UCSD-AML1 (cell line): ENCODE measurements at regions not wholly inside any gene's neighbourhood (a gene's known extent, or its start where the extent isn't known, plus 50 kb on each side); places are given as distances from the start of the nearest gene placed in this dataset.

ENCODE experiments used
- DNase-seq: peaks from one replicate; lab custom pipeline; 2025; ENCODE audit not compliant: unreplicated experiment; lab: John Stamatoyannopoulos, UW

DNA sequence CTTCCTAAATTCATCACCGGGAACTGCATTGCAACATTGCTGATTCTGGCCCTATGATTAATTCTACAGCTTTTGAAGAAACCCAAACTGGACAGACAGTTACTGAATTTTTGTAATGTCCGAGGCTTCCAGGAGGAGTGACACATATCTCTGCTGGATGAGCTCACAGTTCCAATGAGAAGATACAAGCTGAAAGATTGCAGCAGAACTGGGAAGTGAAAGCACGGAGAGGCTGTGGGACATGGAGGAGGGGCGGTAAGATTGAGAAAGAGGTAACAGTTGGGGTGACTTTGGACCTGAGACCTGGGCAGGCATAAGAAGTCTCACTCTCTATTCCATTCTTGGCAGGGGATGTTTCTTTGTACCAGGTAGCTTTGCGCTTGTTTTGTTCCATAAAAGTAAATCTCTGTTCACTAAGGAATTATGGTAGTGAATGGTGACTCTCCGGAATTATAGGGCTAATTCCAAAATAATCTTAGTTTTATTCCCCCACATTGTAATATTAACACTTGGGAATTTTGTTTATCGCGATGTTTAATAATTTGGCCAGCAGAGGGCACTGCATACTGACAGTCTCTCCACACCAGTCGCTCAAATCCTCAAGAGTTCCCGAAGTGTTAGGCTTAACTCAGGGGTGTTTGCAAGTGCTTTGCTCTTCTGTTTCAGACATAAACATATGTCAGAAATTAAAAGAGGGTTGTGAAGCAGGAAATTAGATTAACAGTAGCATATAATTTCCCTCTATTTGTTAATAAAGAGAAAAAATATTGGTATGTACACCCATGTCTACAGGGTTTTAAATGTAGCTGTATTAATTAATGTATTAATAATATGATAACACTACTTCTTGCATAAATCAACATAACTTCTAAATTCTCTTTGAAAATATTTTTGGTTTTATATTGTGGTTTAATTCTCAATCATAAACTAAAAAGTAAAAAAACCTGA, 201.4 kb downstream of the SOCS6 start:
- no peak for DNase-seq

GRCh38 chr18:70489571-70489970, 200.7 kb downstream of the SOCS6 start:
- DNase-seq = no peak

- peak; percentile 62 for DNase-seq
These were observed 181.1 kb downstream of the SOCS6 start for GRCh38 chr18:70469916-70470315.

DNA sequence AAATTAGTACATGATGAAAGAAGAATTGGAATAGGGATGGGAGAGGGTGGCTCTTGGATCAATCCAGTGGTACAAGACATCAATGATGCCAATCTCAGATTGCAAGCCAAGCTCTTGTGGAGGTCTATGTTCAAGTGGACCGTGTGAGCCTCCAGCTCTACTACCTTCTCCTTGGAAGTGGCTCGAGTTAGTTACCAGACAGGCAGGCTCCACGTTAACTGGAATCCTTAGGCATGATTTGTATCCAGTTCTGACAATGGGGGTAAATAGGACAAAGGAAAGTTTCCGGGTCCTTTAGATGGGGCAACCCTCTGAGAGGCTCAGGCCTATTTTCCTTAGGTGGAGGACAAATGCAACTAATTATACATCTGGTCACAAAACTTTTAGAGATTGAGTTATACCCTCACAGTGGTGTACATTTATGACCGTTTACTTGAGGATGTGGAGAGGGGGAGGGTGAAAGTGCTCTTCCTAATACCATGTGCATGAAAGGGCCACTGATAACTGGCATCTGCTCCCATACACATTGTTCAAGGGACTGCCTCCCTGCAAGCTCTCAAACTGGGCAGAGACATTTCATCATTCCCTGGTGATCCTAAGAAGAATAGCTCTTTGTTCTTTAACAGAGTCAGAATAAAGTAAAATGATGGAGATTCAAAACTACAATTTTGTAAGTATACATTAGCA, 180.2 kb downstream of the SOCS6 start:
- DNase-seq = no peak

- DNase-seq = peak; percentile 80
These were observed 175.7 kb downstream of the SOCS6 start for GRCh38 chr18:70464343-70465114.

DNA sequence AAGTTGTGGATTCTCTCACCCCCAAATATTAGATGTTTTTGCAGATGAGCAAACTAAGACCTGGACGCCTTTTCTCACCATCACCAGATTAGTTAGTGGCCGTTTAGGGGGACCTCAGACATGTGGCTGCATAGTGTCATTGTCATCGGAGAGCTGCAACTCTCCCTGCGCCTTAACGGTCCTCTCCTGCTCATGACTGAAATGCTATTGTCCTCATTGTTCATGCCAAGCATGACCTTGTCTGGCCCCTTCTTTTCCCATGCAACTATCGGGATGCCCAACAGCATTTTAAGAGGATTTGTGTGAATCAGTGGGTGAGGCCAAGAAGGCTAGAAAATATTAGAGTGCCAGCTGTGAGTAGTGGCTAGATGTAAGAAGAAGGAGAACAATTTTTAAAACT, 174.2 kb downstream of the SOCS6 start:
- no peak for DNase-seq

DNA sequence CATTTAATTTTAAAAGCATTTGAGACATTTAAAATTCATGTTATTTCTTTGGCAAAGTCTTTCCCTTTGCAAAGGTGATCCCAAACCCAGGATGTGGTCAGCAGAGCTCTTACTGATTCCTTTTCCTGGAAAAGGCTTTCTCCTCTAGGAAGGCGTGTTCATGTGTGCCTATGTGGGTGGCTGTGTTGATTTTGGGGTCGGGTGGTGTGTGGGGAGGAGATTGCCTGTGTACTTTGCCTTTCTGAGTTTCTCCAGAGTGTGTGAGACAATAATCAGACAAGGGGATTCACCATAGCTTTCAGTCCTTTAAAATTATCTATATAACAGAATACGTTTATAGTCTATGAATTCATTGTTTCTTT, 173.2 kb downstream of the SOCS6 start:
- DNase-seq = peak; percentile 27

GRCh38 chr18:70461323-70462077, 172.7 kb downstream of the SOCS6 start:
- DNase-seq = no peak

DNA sequence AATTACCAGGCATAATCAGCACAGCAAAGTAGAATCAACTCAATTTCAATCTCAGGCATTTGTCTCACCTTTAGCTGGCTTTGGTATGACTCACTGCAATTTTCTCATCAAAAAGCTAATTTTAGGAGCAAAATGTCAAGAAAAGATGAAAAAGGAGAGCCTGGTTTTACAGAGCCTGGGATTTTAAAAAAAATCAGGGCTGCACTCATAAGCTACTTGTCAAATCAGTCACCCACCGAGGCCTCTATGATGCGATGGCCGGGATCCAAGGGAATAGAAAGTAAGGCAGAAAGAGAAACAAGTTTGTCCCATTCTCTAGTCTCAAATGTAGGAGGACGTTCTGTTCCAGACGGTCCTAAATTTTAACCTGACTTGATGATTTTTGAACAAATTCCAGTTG, 170.9 kb downstream of the SOCS6 start:
- no peak for DNase-seq

DNA sequence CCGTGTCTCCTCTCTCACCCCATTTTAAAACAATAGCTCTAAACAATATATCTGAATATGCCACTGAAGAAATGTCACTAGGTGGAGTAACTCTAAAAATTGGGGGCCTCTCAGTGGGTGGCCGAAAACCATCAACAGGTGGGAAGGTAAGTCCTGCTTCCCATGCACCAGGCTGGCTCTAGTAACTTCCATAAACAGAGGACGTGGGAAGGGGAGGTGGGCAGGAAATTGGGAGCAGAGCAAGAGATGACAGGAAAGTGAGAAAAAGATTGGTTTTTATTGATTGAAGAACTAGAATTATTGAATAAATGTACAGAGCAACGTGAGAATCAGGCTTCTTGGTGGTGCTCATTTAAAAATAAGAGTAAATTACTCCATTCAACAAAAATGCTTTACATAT, 170.4 kb downstream of the SOCS6 start:
- no peak for DNase-seq

DNA sequence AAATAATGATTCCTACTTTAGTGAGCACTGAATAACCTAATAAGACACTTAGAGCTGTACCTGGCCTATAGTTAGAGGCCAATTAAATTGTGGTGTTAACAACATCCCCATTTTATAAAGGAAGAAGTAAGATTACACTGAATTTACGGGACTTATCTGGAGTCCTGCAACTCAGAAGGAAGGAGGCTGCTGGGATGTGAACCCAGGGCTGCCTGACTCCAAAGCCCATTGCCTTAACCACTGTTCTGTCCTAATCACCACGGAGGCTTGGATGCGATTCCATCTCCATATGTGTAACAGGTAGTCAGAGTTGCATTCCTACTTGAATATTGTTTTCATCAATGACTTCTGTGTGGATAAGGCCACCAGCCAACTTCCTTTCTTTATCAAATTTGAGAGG, 168.9 kb downstream of the SOCS6 start:
- DNase-seq = no peak

GRCh38 chr18:70457223-70457622, 168.4 kb downstream of the SOCS6 start:
- no peak for DNase-seq

GRCh38 chr18:70456376-70456775, 167.5 kb downstream of the SOCS6 start:
- no peak for DNase-seq

DNA sequence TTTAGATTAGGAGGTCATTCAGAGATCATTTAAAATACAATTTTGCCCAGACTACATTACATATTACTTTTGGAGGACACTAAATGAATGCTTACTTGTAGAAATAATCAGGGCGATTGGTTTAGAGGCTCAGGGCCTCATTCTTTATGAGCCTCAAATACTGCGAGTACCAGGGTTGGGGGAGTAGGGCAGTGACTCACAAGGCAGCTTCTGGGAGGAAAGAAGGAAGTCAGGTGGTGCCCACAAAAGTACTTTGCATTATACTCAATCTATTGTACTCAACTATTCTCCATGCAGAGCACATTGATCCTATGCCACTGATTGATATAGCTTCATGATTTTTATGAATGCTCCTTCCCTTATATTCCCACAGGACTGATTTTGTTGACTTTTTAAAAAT, 166.9 kb downstream of the SOCS6 start:
- DNase-seq = peak; percentile 7

DNA sequence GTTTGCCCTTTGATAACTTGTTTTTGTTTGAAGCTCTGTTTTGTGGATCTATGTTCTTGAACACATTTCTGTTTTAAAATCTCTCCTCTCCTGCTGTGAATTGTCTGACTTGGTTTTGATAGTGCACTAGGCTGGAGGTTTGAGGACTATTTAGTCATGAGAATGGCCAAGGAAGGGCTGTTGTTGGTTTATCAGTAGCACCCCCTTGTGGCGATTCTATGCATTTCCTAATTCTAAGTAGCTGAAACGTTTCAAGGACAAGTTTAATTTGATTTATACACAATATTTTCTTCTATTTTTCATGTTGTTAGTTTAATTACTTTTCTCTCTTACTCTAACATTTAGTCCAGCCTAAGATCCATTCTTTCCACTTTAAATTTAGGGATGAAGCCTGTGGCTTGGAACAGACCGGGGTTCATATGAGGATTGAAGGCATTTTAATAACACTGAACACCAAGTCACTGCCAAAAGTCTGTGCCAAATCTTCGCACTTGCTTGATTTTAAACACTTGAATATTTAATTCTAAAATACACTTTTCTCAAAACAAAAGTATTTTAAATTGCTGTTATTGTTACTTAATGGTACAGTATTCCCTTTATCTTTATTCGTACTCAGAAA, 166.0 kb downstream of the SOCS6 start:
- DNase-seq = no peak

- no peak for DNase-seq
These were observed 164.4 kb downstream of the SOCS6 start for GRCh38 chr18:70453058-70453775.

DNA sequence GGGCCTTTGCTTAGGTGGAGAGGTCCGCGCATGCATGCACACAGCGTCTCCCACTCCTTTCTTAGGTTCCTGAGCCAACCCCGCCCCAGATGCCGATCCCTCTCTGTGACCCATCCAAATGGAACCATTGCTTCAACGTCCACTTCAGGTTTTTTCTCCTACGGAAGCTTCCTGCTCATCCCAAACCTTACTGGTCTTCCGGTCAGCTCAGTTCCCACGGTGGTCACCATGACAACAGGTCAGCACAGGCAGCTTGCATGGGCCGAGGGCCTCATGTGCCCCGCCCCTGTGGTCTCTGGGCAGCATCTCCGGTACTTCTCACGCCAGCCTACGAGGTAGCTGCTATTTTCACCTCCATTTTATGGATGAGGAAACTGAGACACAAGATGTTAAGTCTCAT, 163.7 kb downstream of the SOCS6 start:
- DNase-seq = no peak

GRCh38 chr18:70450426-70451253, 161.8 kb downstream of the SOCS6 start:
- DNase-seq = no peak

GRCh38 chr18:70448588-70448987, 159.7 kb downstream of the SOCS6 start:
- DNase-seq = no peak
